Activated naive CD8-positive, alpha-beta T cell treated with anti-CD3 and anti-CD28 coated beads, Interleukin-2, amount 10 ng/mL, durations not matched to agents 7 days and 5 days (primary cell): ENCODE measurements at regions not wholly inside any gene's neighbourhood (a gene's known extent, or its start where the extent isn't known, plus 50 kb on each side); places are given as distances from the start of the nearest gene placed in this dataset.

Source experiments
- ATAC-seq: fragments of 150-1000 bp; cut with Tn5 transposase; one replicate; pipeline ENCODE4 v1.10.0; 2021; ENCODE audit warnings: low read depth, moderate library complexity
- POLR2A ChIA-PET: fragments of 350-600 bp; sonication (Branson Sonifier 250); formaldehyde crosslinking; loops from one replicate; lab custom pipeline; 2021; ENCODE audit warnings: antibody characterized with exemption; lab: Charles Lee
- DNase-seq: peaks from one replicate; pipeline ENCODE4 v3.0.0; 2021
- H3K27ac Mint-ChIP-seq: one replicate; pipeline ENCODE4 v1.8.0; 2022; ENCODE audit warnings: mild to moderate bottlenecking, mixed read lengths
- H3K27me3 Mint-ChIP-seq: one replicate; pipeline ENCODE4 v1.8.0; 2022; ENCODE audit warnings: mild to moderate bottlenecking, moderate library complexity, mixed read lengths
- H3K36me3 Mint-ChIP-seq: one replicate; pipeline ENCODE4 v1.8.0; 2021; ENCODE audit warnings: mild to moderate bottlenecking, mixed read lengths
- H3K4me1 Mint-ChIP-seq: one replicate; pipeline ENCODE4 v1.8.0; 2021; ENCODE audit warnings: mixed read lengths
- H3K4me3 Mint-ChIP-seq: one replicate; pipeline ENCODE4 v1.8.0; 2022; ENCODE audit warnings: mild to moderate bottlenecking, moderate library complexity, mixed read lengths
- H3K9me3 Mint-ChIP-seq: one replicate; pipeline ENCODE4 v1.8.0; 2021; ENCODE audit warnings: mixed read lengths

GRCh38 chr16:85265810-85266209 is 153.5 kb upstream of the CIBAR2 start:
- Mint-ChIP-seq H3K4me3 (no peak overlapping the region), H3K4me1 (peaks cover 6% of the 10 kb centered on the region), H3K27ac (no peak overlapping the region), H3K27me3 (peaks cover 9% of the 10 kb centered on the region), H3K9me3 (no peaks in the 10 kb centered on the region), H3K36me3 (no peaks in the 10 kb centered on the region)
- no peak for ATAC-seq
- POLR2A ChIA-PET: no interaction called here
- no peak for DNase-seq

- Mint-ChIP-seq H3K4me3 (no peak overlapping the region), H3K36me3 (no peaks in the 10 kb centered on the region), H3K9me3 (no peaks in the 10 kb centered on the region), H3K27me3 (peaks cover 5% of the 10 kb centered on the region), H3K27ac (no peak overlapping the region), H3K4me1 (peaks cover 5% of the 10 kb centered on the region)
- no peak for DNase-seq
- POLR2A ChIA-PET: interaction anchor here (0.6 kb wide), 1 partner anchor 364 kb away, joined by 3 read pairs; no protein-coding TSS in a partner anchor
- ATAC-seq: no peak
Measured at GRCh38 chr16:85266857-85267256, 154.6 kb upstream of the CIBAR2 start.

- ATAC-seq (no peak), DNase-seq (no peak)
- Mint-ChIP-seq H3K27me3 (peaks cover 2% of the 10 kb centered on the region), H3K4me3 (no peak overlapping the region), H3K4me1 (no peaks in the 10 kb centered on the region), H3K36me3 (no peaks in the 10 kb centered on the region), H3K9me3 (no peaks in the 10 kb centered on the region), H3K27ac (no peak overlapping the region)
- POLR2A ChIA-PET: interaction anchor here (0.6 kb wide), 1 partner anchor 365 kb away, joined by 3 read pairs; no protein-coding TSS in a partner anchor
Measured at GRCh38 chr16:85267414-85267945, 155.2 kb upstream of the CIBAR2 start.

GRCh38 chr16:85269165-85269564 is 156.9 kb upstream of the CIBAR2 start:
- POLR2A ChIA-PET: no interaction called here
- Mint-ChIP-seq H3K36me3 (no peaks in the 10 kb centered on the region), H3K9me3 (no peaks in the 10 kb centered on the region), H3K27me3 (peaks cover 2% of the 10 kb centered on the region), H3K27ac (no peak overlapping the region), H3K4me3 (no peak overlapping the region), H3K4me1 (no peaks in the 10 kb centered on the region)
- ATAC-seq (no peak), DNase-seq (no peak)

- Mint-ChIP-seq H3K27me3 (peaks cover 2% of the 10 kb centered on the region), H3K4me1 (no peaks in the 10 kb centered on the region), H3K36me3 (no peaks in the 10 kb centered on the region), H3K9me3 (no peaks in the 10 kb centered on the region), H3K4me3 (no peak overlapping the region), H3K27ac (no peak overlapping the region)
- DNase-seq (no peak), ATAC-seq (no peak)
- POLR2A ChIA-PET: no interaction called here
Measured at GRCh38 chr16:85270374-85270773, 158.1 kb upstream of the CIBAR2 start.

GRCh38 chr16:85271198-85271597 is 158.9 kb upstream of the CIBAR2 start:
- POLR2A ChIA-PET: no interaction called here
- no peak overlapping the region for H3K27ac Mint-ChIP-seq
- no peaks in the 10 kb centered on the region for H3K9me3 Mint-ChIP-seq
- H3K4me1 Mint-ChIP-seq: no peaks in the 10 kb centered on the region
- no peaks in the 10 kb centered on the region for H3K36me3 Mint-ChIP-seq
- no peak for DNase-seq
- H3K27me3 Mint-ChIP-seq: peaks cover 2% of the 10 kb centered on the region
- no peak overlapping the region for H3K4me3 Mint-ChIP-seq
- ATAC-seq: no peak

- POLR2A ChIA-PET: no interaction called here
- H3K27ac Mint-ChIP-seq: no peak overlapping the region
- H3K4me1 Mint-ChIP-seq: no peaks in the 10 kb centered on the region
- no peak for DNase-seq
- H3K36me3 Mint-ChIP-seq: no peaks in the 10 kb centered on the region
- no peaks in the 10 kb centered on the region for H3K9me3 Mint-ChIP-seq
- H3K27me3 Mint-ChIP-seq: peaks cover 2% of the 10 kb centered on the region
- no peak for ATAC-seq
- no peak overlapping the region for H3K4me3 Mint-ChIP-seq
Measured at GRCh38 chr16:85273293-85273692, 161.0 kb upstream of the CIBAR2 start.

- Mint-ChIP-seq H3K36me3 (no peaks in the 10 kb centered on the region), H3K27ac (no peak overlapping the region), H3K9me3 (no peaks in the 10 kb centered on the region), H3K4me1 (no peaks in the 10 kb centered on the region), H3K4me3 (no peak overlapping the region), H3K27me3 (peaks cover 2% of the 10 kb centered on the region)
- POLR2A ChIA-PET: no interaction called here
- no peak for DNase-seq
- no peak for ATAC-seq
Measured at GRCh38 chr16:85274501-85274900, 162.2 kb upstream of the CIBAR2 start.

GRCh38 chr16:85274924-85275323 is 162.7 kb upstream of the CIBAR2 start:
- Mint-ChIP-seq H3K4me1 (no peaks in the 10 kb centered on the region), H3K36me3 (no peaks in the 10 kb centered on the region), H3K27me3 (peaks cover 2% of the 10 kb centered on the region), H3K27ac (no peak overlapping the region), H3K4me3 (no peak overlapping the region), H3K9me3 (no peaks in the 10 kb centered on the region)
- no peak for ATAC-seq
- POLR2A ChIA-PET: no interaction called here
- DNase-seq: no peak

GRCh38 chr16:85275533-85276249 is 163.4 kb upstream of the CIBAR2 start:
- H3K4me3 Mint-ChIP-seq: no peak overlapping the region
- POLR2A ChIA-PET: no interaction called here
- peak; percentile 81 for ATAC-seq
- H3K27me3 Mint-ChIP-seq: peaks cover 2% of the 10 kb centered on the region
- no peaks in the 10 kb centered on the region for H3K36me3 Mint-ChIP-seq
- peak; percentile 86 for DNase-seq
- no peak overlapping the region for H3K27ac Mint-ChIP-seq
- no peaks in the 10 kb centered on the region for H3K4me1 Mint-ChIP-seq
- H3K9me3 Mint-ChIP-seq: no peaks in the 10 kb centered on the region

- H3K4me1 Mint-ChIP-seq: no peaks in the 10 kb centered on the region
- DNase-seq: no peak
- no peaks in the 10 kb centered on the region for H3K36me3 Mint-ChIP-seq
- H3K9me3 Mint-ChIP-seq: no peaks in the 10 kb centered on the region
- no peak overlapping the region for H3K4me3 Mint-ChIP-seq
- H3K27ac Mint-ChIP-seq: no peak overlapping the region
- no peak for ATAC-seq
- peaks cover 2% of the 10 kb centered on the region for H3K27me3 Mint-ChIP-seq
- POLR2A ChIA-PET: no interaction called here
Measured at GRCh38 chr16:85276258-85276657, 164.0 kb upstream of the CIBAR2 start.

- Mint-ChIP-seq H3K9me3 (no peaks in the 10 kb centered on the region), H3K27ac (no peak overlapping the region), H3K36me3 (no peaks in the 10 kb centered on the region), H3K4me3 (no peak overlapping the region), H3K27me3 (peaks cover 2% of the 10 kb centered on the region), H3K4me1 (no peaks in the 10 kb centered on the region)
- POLR2A ChIA-PET: no interaction called here
- ATAC-seq (no peak), DNase-seq (no peak)
Measured at GRCh38 chr16:85276721-85277120, 164.4 kb upstream of the CIBAR2 start.

GRCh38 chr16:85278839-85279238 is 166.6 kb upstream of the CIBAR2 start:
- no peaks in the 10 kb centered on the region for H3K9me3 Mint-ChIP-seq

GRCh38 chr16:85279402-85279801 is 167.1 kb upstream of the CIBAR2 start:
- H3K4me3 Mint-ChIP-seq: no peak overlapping the region
- no peaks in the 10 kb centered on the region for H3K9me3 Mint-ChIP-seq
- H3K27me3 Mint-ChIP-seq: no peaks in the 10 kb centered on the region
- H3K27ac Mint-ChIP-seq: no peak overlapping the region
- POLR2A ChIA-PET: no interaction called here
- no peak for ATAC-seq
- DNase-seq: no peak
- no peaks in the 10 kb centered on the region for H3K36me3 Mint-ChIP-seq
- no peaks in the 10 kb centered on the region for H3K4me1 Mint-ChIP-seq

More at GRCh38 chr16:85278839-85279238, 166.6 kb upstream of the CIBAR2 start:
- Mint-ChIP-seq H3K4me1 (no peaks in the 10 kb centered on the region), H3K27me3 (no peaks in the 10 kb centered on the region), H3K36me3 (no peaks in the 10 kb centered on the region), H3K27ac (no peak overlapping the region), H3K4me3 (no peak overlapping the region)
- ATAC-seq (no peak), DNase-seq (no peak)
- POLR2A ChIA-PET: no interaction called here
